Neural progenitor cell (in vitro differentiated cells): ENCODE measurements at regions not wholly inside any gene's neighbourhood (a gene's known extent, or its start where the extent isn't known, plus 50 kb on each side); places are given as distances from the start of the nearest gene placed in this dataset.

ENCODE experiments used
- CTCF ChIP-seq: fragments of 200-600 bp; sonication (generic); IDR thresholded peaks from 2 replicates; pipeline ENCODE4 v1.5.1; 2017; ENCODE audit warnings: antibody characterized with exemption, mild to moderate bottlenecking
- EZH2 ChIP-seq: fragments of 200-600 bp; sonication (generic); IDR thresholded peaks from 2 replicates; pipeline ENCODE4 v1.6.1; 2017; ENCODE audit warnings: antibody characterized with exemption, mild to moderate bottlenecking, moderate library complexity
- EZH2phosphoT487 ChIP-seq: fragments of 200-600 bp; sonication (generic); IDR thresholded peaks from 2 replicates; pipeline ENCODE4 v1.6.1; 2017; ENCODE audit warnings: antibody characterized with exemption

- no peak for TF ChIP-seq CTCF
- no peak for TF ChIP-seq EZH2
- no peak for TF ChIP-seq EZH2phosphoT487
These were observed 121.8 kb upstream of the AP1S2 start for GRCh38 chrX:15976396-15976795.
